HEK293T (cell line): ENCODE measurements at regions not wholly inside any gene's neighbourhood (a gene's known extent, or its start where the extent isn't known, plus 50 kb on each side); places are given as distances from the start of the nearest gene placed in this dataset.

Source experiments
- CTCF ChIA-PET: fragments of 350-600 bp; formaldehyde crosslinking; extraction: SDS; loops from one replicate; lab custom pipeline; 2021; ENCODE audit warnings: antibody characterized with exemption, inconsistent platforms; lab: Yijun Ruan, JAX
- POLR2A ChIA-PET: fragments of 350-600 bp; formaldehyde crosslinking; extraction: SDS; loops from one replicate; lab custom pipeline; 2020; ENCODE audit warnings: antibody characterized with exemption, inconsistent platforms; lab: Yijun Ruan, JAX
- DNase-seq: peaks from one replicate; pipeline ENCODE4 v3.0.0; 2012; ENCODE audit warnings: mixed read lengths; ENCODE audit errors: extremely low spot score
- ARNT ChIP-seq: fragments of 450-650 bp; IDR thresholded peaks from 2 replicates; pipeline ENCODE4 v1.6.1; 2017; ENCODE audit warnings: mild to moderate bottlenecking
- BHLHE40 ChIP-seq: fragments of 450-650 bp; IDR thresholded peaks from 2 replicates; pipeline ENCODE4 v1.6.1; 2016; ENCODE audit warnings: mild to moderate bottlenecking, moderate library complexity, borderline replicate concordance
- CTBP1 ChIP-seq: fragments of 450-650 bp; IDR thresholded peaks from 2 replicates; pipeline ENCODE4 v1.6.1; 2016; ENCODE audit warnings: borderline replicate concordance
- ELF4 ChIP-seq: fragments of 450-650 bp; IDR thresholded peaks from 2 replicates; pipeline ENCODE4 v1.6.1; 2017; ENCODE audit warnings: antibody characterized with exemption
- FOXA1 ChIP-seq: fragments of 450-650 bp; IDR thresholded peaks from 2 replicates; pipeline ENCODE4 v1.6.1; 2016; ENCODE audit warnings: mild to moderate bottlenecking
- FOXK2 ChIP-seq: fragments of 450-650 bp; IDR thresholded peaks from 2 replicates; pipeline ENCODE4 v1.6.1; 2016; ENCODE audit warnings: mild to moderate bottlenecking
- FOXM1 ChIP-seq: fragments of 450-650 bp; IDR thresholded peaks from 2 replicates; pipeline ENCODE4 v1.6.1; 2017; ENCODE audit warnings: mild to moderate bottlenecking, borderline replicate concordance
- HDGF ChIP-seq: fragments of 450-650 bp; IDR thresholded peaks from 2 replicates; pipeline ENCODE4 v1.6.1; 2017; ENCODE audit warnings: antibody characterized with exemption, borderline replicate concordance
- L3MBTL2 ChIP-seq: fragments of 450-650 bp; conservative IDR thresholded peaks from 2 replicates; pipeline ENCODE4 v1.6.1; 2016; ENCODE audit warnings: mild to moderate bottlenecking
- LEF1 ChIP-seq: fragments of 450-650 bp; IDR thresholded peaks from 2 replicates; pipeline ENCODE4 v1.6.1; 2017; ENCODE audit warnings: mild to moderate bottlenecking, borderline replicate concordance
- NFRKB ChIP-seq: fragments of 450-650 bp; IDR thresholded peaks from 2 replicates; pipeline ENCODE4 v1.6.1; 2016; ENCODE audit warnings: mild to moderate bottlenecking, moderate library complexity
- PKNOX1 ChIP-seq: fragments of 450-650 bp; IDR thresholded peaks from 2 replicates; pipeline ENCODE4 v1.6.1; 2016
- SP1 ChIP-seq: fragments of 450-650 bp; IDR thresholded peaks from 2 replicates; pipeline ENCODE4 v1.6.1; 2017
- SUZ12 ChIP-seq: fragments of 450-650 bp; IDR thresholded peaks from 2 replicates; pipeline ENCODE4 v1.6.1; 2016; ENCODE audit warnings: mild to moderate bottlenecking
- TARDBP ChIP-seq: fragments of 450-650 bp; IDR thresholded peaks from 2 replicates; pipeline ENCODE4 v1.6.1; 2016
- ZNF384 ChIP-seq: fragments of 450-650 bp; IDR thresholded peaks from 2 replicates; pipeline ENCODE4 v1.6.1; 2016

- ChIA-PET CTCF (no interaction called here), POLR2A (no interaction called here)
- no peak for TF ChIP-seq HDGF
- no peak for TF ChIP-seq BHLHE40
- TF ChIP-seq ARNT: no peak
- no peak for TF ChIP-seq LEF1
- no peak for TF ChIP-seq TARDBP
- no peak for TF ChIP-seq FOXM1
- no peak for TF ChIP-seq SUZ12
- no peak for TF ChIP-seq CTBP1
- TF ChIP-seq NFRKB: no peak
- TF ChIP-seq ELF4: no peak
- TF ChIP-seq FOXK2: no peak
- TF ChIP-seq SP1: no peak
- no peak for TF ChIP-seq L3MBTL2
- no peak for TF ChIP-seq ZNF384
- DNase-seq: no peak
These were observed 202.7 kb downstream of the SALL1 start for GRCh38 chr16:50948268-50948930.

- ChIA-PET POLR2A (no interaction called here), CTCF (no interaction called here)
- no peak for DNase-seq
- TF ChIP-seq SP1: no peak
- no peak for TF ChIP-seq L3MBTL2
- TF ChIP-seq ELF4: no peak
- TF ChIP-seq FOXA1: no peak
- TF ChIP-seq ARNT: no peak
- no peak for TF ChIP-seq FOXK2
- no peak for TF ChIP-seq FOXM1
These were observed 203.2 kb downstream of the SALL1 start for GRCh38 chr16:50947826-50948225.

- no peak for DNase-seq
- ChIA-PET CTCF (no interaction called here), POLR2A (no interaction called here)
- no peak for TF ChIP-seq ARNT
- TF ChIP-seq FOXA1: no peak
- TF ChIP-seq HDGF: no peak
- no peak for TF ChIP-seq SP1
- TF ChIP-seq LEF1: no peak
- TF ChIP-seq FOXM1: no peak
- no peak for TF ChIP-seq CTBP1
- no peak for TF ChIP-seq SUZ12
- no peak for TF ChIP-seq PKNOX1
- TF ChIP-seq TARDBP: no peak
- no peak for TF ChIP-seq FOXK2
- no peak for TF ChIP-seq ELF4
- TF ChIP-seq NFRKB: no peak
- no peak for TF ChIP-seq BHLHE40
- TF ChIP-seq ZNF384: no peak
- TF ChIP-seq L3MBTL2: no peak
These were observed 204.5 kb downstream of the SALL1 start for GRCh38 chr16:50946606-50947005.

- ChIA-PET POLR2A (no interaction called here), CTCF (no interaction called here)
- TF ChIP-seq L3MBTL2 (no peak), NFRKB (no peak), LEF1 (no peak), FOXK2 (no peak), SP1 (no peak), HDGF (no peak), FOXM1 (no peak), TARDBP (no peak), ELF4 (no peak), SUZ12 (no peak), FOXA1 (no peak), ZNF384 (no peak), PKNOX1 (no peak), CTBP1 (no peak), ARNT (no peak), BHLHE40 (no peak)
- DNase-seq: no peak
These were observed 204.2 kb downstream of the CYLD start for GRCh38 chr16:50946098-50946497.

GRCh38 chr16:50945171-50945570 is 203.3 kb downstream of the CYLD start:
- CTCF ChIA-PET: no interaction called here
- DNase-seq: no peak
- TF ChIP-seq HDGF (no peak), NFRKB (no peak), LEF1 (no peak), FOXA1 (no peak), ELF4 (no peak), PKNOX1 (no peak), SP1 (no peak), FOXK2 (no peak), SUZ12 (no peak), CTBP1 (no peak), BHLHE40 (no peak), L3MBTL2 (no peak), ZNF384 (no peak), TARDBP (no peak), ARNT (no peak), FOXM1 (no peak)
- POLR2A ChIA-PET: no interaction called here

GRCh38 chr16:50944436-50944835 is 202.6 kb downstream of the CYLD start:
- no peak for DNase-seq
- POLR2A ChIA-PET: no interaction called here

More at GRCh38 chr16:50944436-50944835, 202.6 kb downstream of the CYLD start:
- CTCF ChIA-PET: no interaction called here
- TF ChIP-seq NFRKB (no peak), TARDBP (no peak), PKNOX1 (no peak), BHLHE40 (no peak), FOXM1 (no peak), FOXK2 (no peak), LEF1 (no peak), CTBP1 (no peak), L3MBTL2 (no peak), SP1 (no peak), ELF4 (no peak)
